ENCODE measurements at regions not wholly inside any gene's neighbourhood (a gene's known extent, or its start where the extent isn't known, plus 50 kb on each side); places are given as distances from the start of the nearest gene placed in this dataset.
"Not testable (repeated sequence)": the region's sequence is repeated elsewhere in the genome, so short reads cannot be mapped to it uniquely, and the experiment has no call there.

DNA sequence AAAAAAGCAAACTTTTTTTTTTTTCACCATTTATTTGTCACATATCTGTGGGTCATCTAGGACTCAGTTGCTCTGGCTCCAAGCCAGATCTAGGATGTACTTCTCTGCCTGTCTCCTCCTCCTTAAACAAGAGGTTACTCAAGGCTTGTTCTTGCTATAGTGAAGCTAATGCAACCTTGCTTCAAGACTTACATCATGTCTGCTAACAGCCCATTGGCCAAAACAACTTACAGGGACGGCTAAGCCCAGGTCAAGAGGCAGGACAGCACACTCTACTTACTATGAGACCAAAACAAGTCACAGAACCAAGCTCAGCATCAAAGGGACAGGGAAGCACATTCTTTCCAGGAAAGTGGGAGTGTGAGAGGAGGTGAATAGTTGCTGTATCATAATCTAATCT is 123.8 kb upstream of the BNIP2 start:
- Histone ChIP-seq H3K9me3 (ENCODE audit: control insufficient read depth, insufficient read depth, low read depth, low read length) (no peaks in the 10 kb centered on the region), H3K4me3 (ENCODE audit: low read depth in 2 of 2, low read length in 2 of 2) (no peak overlapping the region), H3K27ac (ENCODE audit: low read length) (no peak overlapping the region), H3K27me3 (ENCODE audit: control insufficient read depth, insufficient read depth, low read length) (peaks cover 2% of the 10 kb centered on the region; the same call in 1 of the 2 replicates), H3K4me1 (ENCODE audit: control insufficient read depth, insufficient read depth, low read length) (no peaks in the 10 kb centered on the region), H3K36me3 (ENCODE audit: control insufficient read depth, insufficient read depth, low read length) (no peaks in the 10 kb centered on the region)
- no peak for ATAC-seq
- ChIA-PET CTCF (no interaction called here), POLR2A (interaction anchor here (0.6 kb wide), 1 partner anchor 28 kb away, joined by 4 read pairs; no protein-coding TSS in a partner anchor)
- in situ Hi-C loops (cut with HindIII; ENCODE audit: low pct_unique_long_range_greater_than_20kb, low sequenced_read_pairs) (no loop called here), intact Hi-C loops (cut with micrococcal nuclease; ENCODE audit: unreplicated experiment) (no loop called here)
- DNase-seq (ENCODE audit: low read depth, low spot score) = no peak
- TF ChIP-seq SIN3A (IDR thresholded peaks at IDR 0.05; ENCODE audit: borderline replicate concordance, insufficient read depth, low read depth, low read length) (no peak), POLR2AphosphoS5 (IDR thresholded peaks at IDR 0.05; ENCODE audit: low read depth, low read length) (no peak), TCF7L2 (IDR thresholded peaks at IDR 0.05; ENCODE audit: low read depth, low read length) (no peak)
- TF ChIP-seq, protein P1, sequence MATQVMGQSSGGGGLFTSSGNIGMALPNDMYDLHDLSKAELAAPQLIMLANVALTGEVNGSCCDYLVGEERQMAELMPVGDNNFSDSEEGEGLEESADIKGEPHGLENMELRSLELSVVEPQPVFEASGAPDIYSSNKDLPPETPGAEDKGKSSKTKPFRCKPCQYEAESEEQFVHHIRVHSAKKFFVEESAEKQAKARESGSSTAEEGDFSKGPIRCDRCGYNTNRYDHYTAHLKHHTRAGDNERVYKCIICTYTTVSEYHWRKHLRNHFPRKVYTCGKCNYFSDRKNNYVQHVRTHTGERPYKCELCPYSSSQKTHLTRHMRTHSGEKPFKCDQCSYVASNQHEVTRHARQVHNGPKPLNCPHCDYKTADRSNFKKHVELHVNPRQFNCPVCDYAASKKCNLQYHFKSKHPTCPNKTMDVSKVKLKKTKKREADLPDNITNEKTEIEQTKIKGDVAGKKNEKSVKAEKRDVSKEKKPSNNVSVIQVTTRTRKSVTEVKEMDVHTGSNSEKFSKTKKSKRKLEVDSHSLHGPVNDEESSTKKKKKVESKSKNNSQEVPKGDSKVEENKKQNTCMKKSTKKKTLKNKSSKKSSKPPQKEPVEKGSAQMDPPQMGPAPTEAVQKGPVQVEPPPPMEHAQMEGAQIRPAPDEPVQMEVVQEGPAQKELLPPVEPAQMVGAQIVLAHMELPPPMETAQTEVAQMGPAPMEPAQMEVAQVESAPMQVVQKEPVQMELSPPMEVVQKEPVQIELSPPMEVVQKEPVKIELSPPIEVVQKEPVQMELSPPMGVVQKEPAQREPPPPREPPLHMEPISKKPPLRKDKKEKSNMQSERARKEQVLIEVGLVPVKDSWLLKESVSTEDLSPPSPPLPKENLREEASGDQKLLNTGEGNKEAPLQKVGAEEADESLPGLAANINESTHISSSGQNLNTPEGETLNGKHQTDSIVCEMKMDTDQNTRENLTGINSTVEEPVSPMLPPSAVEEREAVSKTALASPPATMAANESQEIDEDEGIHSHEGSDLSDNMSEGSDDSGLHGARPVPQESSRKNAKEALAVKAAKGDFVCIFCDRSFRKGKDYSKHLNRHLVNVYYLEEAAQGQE (IDR thresholded peaks at IDR 0.05; ENCODE audit: insufficient read depth in 1 of 2, low read depth in 2 of 2, low read length in 1 of 2) = no peak
- TF ChIP-seq, protein P2, sequence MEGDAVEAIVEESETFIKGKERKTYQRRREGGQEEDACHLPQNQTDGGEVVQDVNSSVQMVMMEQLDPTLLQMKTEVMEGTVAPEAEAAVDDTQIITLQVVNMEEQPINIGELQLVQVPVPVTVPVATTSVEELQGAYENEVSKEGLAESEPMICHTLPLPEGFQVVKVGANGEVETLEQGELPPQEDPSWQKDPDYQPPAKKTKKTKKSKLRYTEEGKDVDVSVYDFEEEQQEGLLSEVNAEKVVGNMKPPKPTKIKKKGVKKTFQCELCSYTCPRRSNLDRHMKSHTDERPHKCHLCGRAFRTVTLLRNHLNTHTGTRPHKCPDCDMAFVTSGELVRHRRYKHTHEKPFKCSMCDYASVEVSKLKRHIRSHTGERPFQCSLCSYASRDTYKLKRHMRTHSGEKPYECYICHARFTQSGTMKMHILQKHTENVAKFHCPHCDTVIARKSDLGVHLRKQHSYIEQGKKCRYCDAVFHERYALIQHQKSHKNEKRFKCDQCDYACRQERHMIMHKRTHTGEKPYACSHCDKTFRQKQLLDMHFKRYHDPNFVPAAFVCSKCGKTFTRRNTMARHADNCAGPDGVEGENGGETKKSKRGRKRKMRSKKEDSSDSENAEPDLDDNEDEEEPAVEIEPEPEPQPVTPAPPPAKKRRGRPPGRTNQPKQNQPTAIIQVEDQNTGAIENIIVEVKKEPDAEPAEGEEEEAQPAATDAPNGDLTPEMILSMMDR (IDR thresholded peaks at IDR 0.05) = no peak
- BruUV-seq (replicated peaks) = no TSS peak

DNA sequence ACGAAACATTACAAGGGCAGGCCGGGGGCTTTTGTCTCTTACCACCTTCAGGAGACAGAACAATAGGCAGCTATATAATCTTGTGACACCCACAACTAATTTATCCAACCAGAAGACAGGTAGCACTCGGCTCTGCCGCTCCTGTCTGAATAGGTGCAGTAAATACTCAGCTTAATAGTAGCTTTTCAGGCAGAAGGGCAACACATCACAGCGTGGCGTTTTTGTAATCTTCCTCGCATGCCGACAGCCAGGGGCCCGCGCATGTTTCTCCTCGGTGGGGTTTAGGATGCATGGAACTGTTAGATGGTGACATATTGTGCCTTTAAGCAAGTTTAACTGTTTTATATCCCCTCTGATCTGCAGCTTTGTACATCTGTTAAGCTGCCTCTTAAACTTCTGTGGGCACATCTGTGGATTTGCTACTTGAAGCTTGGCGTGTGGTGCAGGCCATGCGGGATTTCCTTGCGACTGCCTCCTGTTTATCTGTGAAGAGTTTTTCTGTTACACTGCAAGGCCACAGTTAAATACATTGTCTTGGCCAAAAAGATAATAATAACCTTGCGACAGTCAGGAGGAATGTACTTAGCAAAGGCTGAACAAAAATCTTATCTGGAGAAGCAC is 123.2 kb upstream of the BNIP2 start:
- no peaks in the 10 kb centered on the region for H3K9me3 ChIP-seq (ENCODE audit: control insufficient read depth, insufficient read depth, low read depth, low read length)
- DNase-seq (ENCODE audit: low read depth, low spot score) = no peak
- no peaks in the 10 kb centered on the region for H3K27me3 ChIP-seq (ENCODE audit: control insufficient read depth, insufficient read depth, low read length)
- H3K36me3 ChIP-seq (ENCODE audit: control insufficient read depth, insufficient read depth, low read length) = no peaks in the 10 kb centered on the region
- TF ChIP-seq, protein P2 (IDR thresholded peaks at IDR 0.05) = no peak
- no peak for TF ChIP-seq TCF7L2 (IDR thresholded peaks at IDR 0.05; ENCODE audit: low read depth, low read length)
- no peak for TF ChIP-seq SIN3A (IDR thresholded peaks at IDR 0.05; ENCODE audit: borderline replicate concordance, insufficient read depth, low read depth, low read length)
- no peak for TF ChIP-seq POLR2AphosphoS5 (IDR thresholded peaks at IDR 0.05; ENCODE audit: low read depth, low read length)
- TF ChIP-seq, protein P1 (IDR thresholded peaks at IDR 0.05; ENCODE audit: insufficient read depth in 1 of 2, low read depth in 2 of 2, low read length in 1 of 2) = no peak
- ChIA-PET CTCF (no interaction called here), POLR2A (interaction anchor here (0.6 kb wide), 2 partner anchors 29 to 313 kb away, joined by 4 read pairs; no protein-coding TSS in a partner anchor)
- in situ Hi-C loops (cut with HindIII; ENCODE audit: low pct_unique_long_range_greater_than_20kb, low sequenced_read_pairs) = no loop called here
- H3K27ac ChIP-seq (ENCODE audit: low read length) = no peak overlapping the region
- no peaks in the 10 kb centered on the region for H3K4me1 ChIP-seq (ENCODE audit: control insufficient read depth, insufficient read depth, low read length)
- no peak overlapping the region for H3K4me3 ChIP-seq (ENCODE audit: low read depth in 2 of 2, low read length in 2 of 2)
- ATAC-seq = no peak
- BruUV-seq (replicated peaks) = no TSS peak
- intact Hi-C loops (cut with micrococcal nuclease; ENCODE audit: unreplicated experiment) = no loop called here

DNA sequence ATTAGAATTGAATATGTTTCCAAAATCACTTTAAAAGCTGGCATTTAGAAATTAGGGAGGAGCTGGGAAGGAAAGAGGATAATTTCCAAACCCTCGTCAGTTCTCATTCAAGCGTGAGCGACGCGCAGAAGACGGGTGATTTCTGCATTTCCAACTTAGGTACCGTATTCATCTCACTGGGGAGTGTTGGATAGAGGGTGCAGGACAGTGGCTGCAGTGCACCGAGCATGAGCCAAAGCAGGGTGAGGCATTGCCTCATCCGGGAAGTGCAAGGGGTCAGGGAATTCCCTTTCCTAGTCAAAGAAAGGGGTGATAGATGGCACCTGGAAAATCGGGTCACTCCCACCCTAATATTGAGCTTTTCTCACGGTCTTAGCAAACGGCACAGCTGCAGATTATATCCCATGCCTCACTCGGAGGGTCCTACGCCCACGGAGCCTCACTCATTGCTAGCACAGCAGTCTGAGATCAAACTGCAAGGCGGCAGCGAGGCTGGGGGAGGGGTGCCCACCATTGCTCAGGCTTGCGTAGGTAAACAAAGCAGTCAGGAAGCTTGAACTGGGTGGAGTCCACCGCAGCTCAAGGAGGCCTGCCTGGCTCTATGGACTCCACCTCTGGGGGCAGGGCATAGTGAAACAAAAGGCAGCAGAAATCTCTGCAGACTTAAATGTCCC is 114.3 kb upstream of the BNIP2 start:
- BruUV-seq (replicated peaks); H3K27me3 ChIP-seq (ENCODE audit: control insufficient read depth, insufficient read depth, low read length); H3K9me3 ChIP-seq (ENCODE audit: control insufficient read depth, insufficient read depth, low read depth, low read length); H3K36me3 ChIP-seq (ENCODE audit: control insufficient read depth, insufficient read depth, low read length); H3K27ac ChIP-seq (ENCODE audit: low read length); intact Hi-C loops (cut with micrococcal nuclease; ENCODE audit: unreplicated experiment); H3K4me1 ChIP-seq (ENCODE audit: control insufficient read depth, insufficient read depth, low read length); DNase-seq (ENCODE audit: low read depth, low spot score); POLR2A ChIA-PET; in situ Hi-C loops (cut with HindIII; ENCODE audit: low pct_unique_long_range_greater_than_20kb, low sequenced_read_pairs): not testable (repeated sequence)
- ATAC-seq = peak; percentile 60; the same call in 1 of the 2 replicates
- H3K4me3 ChIP-seq (ENCODE audit: low read depth in 2 of 2, low read length in 2 of 2) = peak overlapping the region; percentile 15 to 48; a peak in 3 of 4 replicates
- CTCF ChIA-PET = interaction anchor here (0.6 kb wide), 1 partner anchor 427 kb away, joined by 4 read pairs; no protein-coding TSS in a partner anchor

Measured in Panc1 (cell line).